ENCODE measurements at regions not wholly inside any gene's neighbourhood (a gene's known extent, or its start where the extent isn't known, plus 50 kb on each side); places are given as distances from the start of the nearest gene placed in this dataset.

GRCh38 chr1:63012339-63012738 is 228.4 kb downstream of the ATG4C start:
- TF ChIP-seq CTCF (IDR thresholded peaks at IDR 0.05) (no peak), EP300 (IDR thresholded peaks at IDR 0.05) (no peak), POLR2AphosphoS5 (IDR thresholded peaks at IDR 0.05) (no peak), POLR2A (IDR thresholded peaks at IDR 0.05) (no peak)

Data from suprapubic skin (tissue), 4 donors.